ENCODE measurements at regions not wholly inside any gene's neighbourhood (a gene's known extent, or its start where the extent isn't known, plus 50 kb on each side); places are given as distances from the start of the nearest gene placed in this dataset.

- TF ChIP-seq CREB1 (IDR thresholded peaks at IDR 0.05; ENCODE audit: low read depth) (no peak), RCOR1 (conservative IDR thresholded peaks at IDR 0.05; ENCODE audit: low read depth, low read length) (no peak), POLR2AphosphoS5 (IDR thresholded peaks at IDR 0.05; ENCODE audit: low read length) (no peak), NFIC (IDR thresholded peaks at IDR 0.05; ENCODE audit: low read depth, low read length) (no peak), CTCF (IDR thresholded peaks at IDR 0.05 in 2 of 3, conservative IDR thresholded peaks at IDR 0.05 in 1 of 3; ENCODE audit: control insufficient read depth in 2 of 3, extremely low read depth in 1 of 3, insufficient read depth in 1 of 3, low read depth in 3 of 3, low read length in 3 of 3) (no peak), RB1 (IDR thresholded peaks at IDR 0.05; ENCODE audit: borderline replicate concordance) (no peak)
Measured at GRCh38 chr18:73009691-73010090, 141.9 kb upstream of the NETO1 start.
